ENCODE measurements at regions not wholly inside any gene's neighbourhood (a gene's known extent, or its start where the extent isn't known, plus 50 kb on each side); places are given as distances from the start of the nearest gene placed in this dataset.

DNA sequence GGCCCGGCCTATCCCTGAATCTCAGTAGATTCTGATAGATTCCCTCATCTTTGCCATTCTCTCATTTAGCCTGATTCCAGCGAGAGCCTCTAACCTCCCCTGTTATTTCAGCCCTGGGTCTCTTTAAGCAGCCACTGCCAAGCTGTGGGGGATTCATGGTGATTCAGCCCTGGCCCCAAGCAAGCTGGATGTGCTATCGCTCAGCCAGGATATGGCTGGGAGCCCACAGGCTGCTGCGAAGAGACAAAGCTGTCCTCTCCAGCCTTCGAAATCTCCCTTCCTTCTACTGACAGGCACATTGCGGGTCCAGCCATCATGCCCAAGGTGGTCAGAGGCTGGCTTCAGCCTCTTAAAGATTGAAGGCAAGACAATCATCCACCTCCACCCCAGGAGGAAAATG is 394.1 kb downstream of the SOX9 start:
- Histone ChIP-seq H3K27ac (no peak overlapping the region), H3K27me3 (no peaks in the 10 kb centered on the region), H3K9me3 (no peaks in the 10 kb centered on the region), H3K4me1 (peaks cover 0 to 5% (median 0%) of the 10 kb centered on the region in 4 donors), H3K36me3 (no peaks in the 10 kb centered on the region), H3K4me3 (no peak overlapping the region)
- TF ChIP-seq POLR2A (IDR thresholded peaks at IDR 0.05) = no peak
- no peak for TF ChIP-seq CTCF (IDR thresholded peaks at IDR 0.05)
- DNase-seq = no peak

GRCh38 chr17:72515291-72516065 is 394.7 kb downstream of the SOX9 start:
- Histone ChIP-seq H3K27ac (no peak overlapping the region), H3K36me3 (no peaks in the 10 kb centered on the region), H3K4me1 (peaks cover 0 to 8% (median 0%) of the 10 kb centered on the region in 4 donors), H3K4me3 (no peak overlapping the region), H3K9me3 (no peaks in the 10 kb centered on the region), H3K27me3 (no peaks in the 10 kb centered on the region)
- no peak for DNase-seq
- TF ChIP-seq CTCF (IDR thresholded peaks at IDR 0.05) (no peak), POLR2A (IDR thresholded peaks at IDR 0.05) (no peak)

GRCh38 chr17:72516772-72517399 is 396.1 kb downstream of the SOX9 start:
- no peak overlapping the region for H3K27ac ChIP-seq
- H3K4me3 ChIP-seq = no peak overlapping the region
- no peak for DNase-seq
- TF ChIP-seq POLR2A (IDR thresholded peaks at IDR 0.05) (no peak), CTCF (IDR thresholded peaks at IDR 0.05) (no peak)
- H3K9me3 ChIP-seq = no peaks in the 10 kb centered on the region
- no peaks in the 10 kb centered on the region for H3K27me3 ChIP-seq
- H3K4me1 ChIP-seq = peaks cover 0 to 11% (median 0%) of the 10 kb centered on the region in 4 donors
- H3K36me3 ChIP-seq = no peaks in the 10 kb centered on the region

DNA sequence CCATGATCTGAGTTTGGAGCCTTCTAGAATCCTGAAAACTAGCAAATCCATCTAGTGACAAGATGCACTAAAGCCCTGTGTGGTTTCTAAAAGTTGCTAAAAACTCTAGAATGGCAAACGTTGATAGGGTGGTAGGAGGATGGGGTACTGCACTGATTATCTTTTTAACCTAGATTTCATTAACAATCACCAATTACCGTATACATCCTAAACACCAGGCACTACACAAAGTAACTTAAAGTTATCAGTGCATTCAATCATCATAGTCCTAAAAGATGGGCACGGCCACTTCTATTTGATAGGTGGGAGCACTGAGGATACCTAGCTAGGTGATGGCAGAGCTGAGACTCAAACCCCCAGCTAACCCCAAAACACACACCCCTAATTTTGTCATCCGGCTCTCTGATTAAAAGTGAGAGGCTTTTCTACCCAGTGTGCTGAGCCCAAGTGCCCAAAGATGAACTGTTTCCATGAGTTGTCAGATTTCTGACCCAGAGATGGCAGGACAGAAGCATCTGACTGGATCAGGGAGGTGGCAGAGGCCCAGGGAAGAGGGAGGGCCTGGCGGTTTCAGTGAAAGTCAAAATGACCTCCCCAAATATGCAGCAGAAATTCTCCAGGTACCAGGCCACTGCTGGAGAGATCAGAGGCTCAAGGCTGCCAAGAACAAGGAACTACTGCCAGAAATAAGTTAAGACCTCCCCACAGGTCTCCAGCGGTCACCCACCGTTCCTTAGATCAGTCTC is 396.8 kb downstream of the SOX9 start:
- no peak overlapping the region for H3K27ac ChIP-seq
- no peak for DNase-seq
- no peaks in the 10 kb centered on the region for H3K27me3 ChIP-seq
- TF ChIP-seq CTCF (IDR thresholded peaks at IDR 0.05) (no peak), POLR2A (IDR thresholded peaks at IDR 0.05) (no peak)
- no peaks in the 10 kb centered on the region for H3K9me3 ChIP-seq
- no peaks in the 10 kb centered on the region for H3K36me3 ChIP-seq
- peaks cover 0 to 11% (median 0%) of the 10 kb centered on the region in 4 donors for H3K4me1 ChIP-seq
- H3K4me3 ChIP-seq = no peak overlapping the region

DNA sequence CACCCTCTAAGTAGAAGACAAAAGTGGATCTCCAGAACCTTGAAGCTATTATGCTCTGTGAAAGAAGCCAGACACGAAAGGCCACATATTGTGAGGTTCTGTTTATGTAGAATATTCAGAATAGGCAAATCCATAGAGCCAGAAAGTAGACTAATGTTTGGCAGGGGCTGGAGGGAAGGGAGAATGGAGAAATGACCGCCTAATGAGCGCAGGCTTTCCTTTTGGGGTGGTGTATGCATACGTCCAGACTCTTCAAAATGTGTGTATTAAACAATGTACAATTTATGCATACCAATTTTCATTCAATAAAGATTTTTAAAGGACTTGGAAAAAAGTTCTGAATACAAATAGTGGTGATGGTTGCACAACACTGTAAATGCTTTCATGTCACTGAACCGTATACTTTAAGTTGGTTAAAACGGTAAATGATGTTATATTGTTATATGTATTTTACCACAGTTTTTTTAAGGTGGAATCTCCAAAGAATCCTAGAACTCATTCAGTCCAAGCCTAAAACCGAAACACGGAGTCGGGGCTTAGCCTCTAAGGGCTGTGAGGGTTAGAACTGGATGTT is 397.4 kb downstream of the SOX9 start:
- DNase-seq = no peak
- no peaks in the 10 kb centered on the region for H3K36me3 ChIP-seq
- H3K4me1 ChIP-seq = peaks cover 0 to 11% (median 0%) of the 10 kb centered on the region in 4 donors
- no peak for TF ChIP-seq POLR2A (IDR thresholded peaks at IDR 0.05)
- no peaks in the 10 kb centered on the region for H3K9me3 ChIP-seq
- H3K27me3 ChIP-seq = no peaks in the 10 kb centered on the region
- peak overlapping the region in 1 of 4 donors; percentile 8 for H3K4me3 ChIP-seq
- H3K27ac ChIP-seq = peak overlapping the region in 2 of 4 donors; percentile 57 to 75

Measured in Peyer's patch (tissue), 4 donors.